ENCODE measurements at regions not wholly inside any gene's neighbourhood (a gene's known extent, or its start where the extent isn't known, plus 50 kb on each side); places are given as distances from the start of the nearest gene placed in this dataset.

DNA sequence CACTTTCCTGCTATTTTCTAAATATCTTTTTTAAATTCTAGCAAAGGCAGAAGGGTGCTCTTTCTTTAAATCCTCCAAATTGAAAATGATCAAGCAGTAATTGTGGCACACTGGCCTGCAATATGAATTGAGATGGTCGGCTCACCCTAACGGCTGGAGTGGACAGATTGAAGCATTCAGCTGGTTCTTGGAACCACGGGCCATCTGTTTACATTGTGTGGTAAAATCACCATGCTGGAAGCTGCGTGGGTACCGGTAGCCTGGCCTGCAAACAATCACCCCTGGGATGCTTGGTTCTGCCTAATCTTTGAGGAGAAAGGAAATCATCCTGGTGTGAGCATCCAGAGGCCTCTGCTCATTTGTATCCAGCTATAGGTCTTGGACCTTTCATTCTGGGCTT, 289.3 kb downstream of the ZNF608 start:
- DNase-seq, result no peak

- no peak for DNase-seq
These were observed 290.2 kb downstream of the ZNF608 start for GRCh38 chr5:124456249-124456648.

GRCh38 chr5:124454081-124454480, 292.4 kb downstream of the ZNF608 start:
- DNase-seq, result no peak

- no peak for DNase-seq
These were observed 293.0 kb downstream of the ZNF608 start for GRCh38 chr5:124453221-124454051.

GRCh38 chr5:124452412-124452811, 294.0 kb downstream of the ZNF608 start:
- no peak for DNase-seq

DNA sequence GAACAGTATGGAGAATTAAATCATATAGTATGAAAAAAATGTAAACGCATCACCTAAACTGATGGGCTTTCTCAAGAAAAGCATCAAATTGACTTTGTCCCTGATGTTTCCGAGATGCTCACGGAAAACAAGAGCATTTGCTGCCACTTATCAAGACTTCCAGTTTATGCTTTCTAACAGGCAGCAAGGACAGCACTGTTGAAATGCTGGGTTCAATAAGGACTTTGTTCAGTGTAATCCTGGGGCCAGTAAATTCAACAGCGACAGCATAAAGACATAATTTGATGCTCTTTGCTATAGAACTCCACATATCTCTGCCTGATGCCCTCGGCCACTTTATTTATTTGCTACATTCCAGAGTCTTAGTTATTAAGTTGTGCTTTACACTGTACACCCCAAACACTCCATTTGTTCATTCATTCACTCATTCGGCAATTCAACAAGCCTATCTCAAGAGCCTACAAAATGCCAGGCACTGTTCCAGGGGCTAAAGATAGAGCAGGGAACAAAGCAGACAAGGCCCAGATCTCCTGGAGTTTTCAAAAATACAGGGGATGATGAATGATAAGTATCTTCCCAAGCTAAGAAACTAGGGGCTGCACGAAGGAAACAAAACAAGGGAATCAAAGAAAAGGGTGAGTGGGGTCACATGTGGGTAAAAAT, 294.6 kb downstream of the ZNF608 start:
- no peak for DNase-seq

DNA sequence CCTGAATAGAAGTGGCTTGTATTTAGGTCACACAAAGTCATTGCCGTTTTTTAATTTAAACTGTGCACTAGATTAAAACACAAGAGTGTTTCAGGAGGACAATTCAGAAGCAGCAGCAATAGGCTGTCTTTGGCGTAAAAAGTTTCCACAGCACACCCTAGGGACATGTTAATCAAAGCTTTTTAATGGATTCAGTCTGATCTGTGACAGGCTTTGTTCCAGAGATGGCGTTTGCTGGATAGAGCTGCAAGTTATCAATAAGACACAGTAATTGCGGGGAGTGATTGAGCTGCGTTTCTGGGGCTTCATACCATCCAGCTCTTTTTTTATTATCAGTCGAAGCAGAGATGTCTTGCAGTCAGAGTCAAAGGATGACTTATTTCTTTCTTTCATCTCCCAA, 300.3 kb downstream of the ZNF608 start:
- no peak for DNase-seq

GRCh38 chr5:124445070-124445619, 301.3 kb downstream of the ZNF608 start:
- DNase-seq, result no peak

DNA sequence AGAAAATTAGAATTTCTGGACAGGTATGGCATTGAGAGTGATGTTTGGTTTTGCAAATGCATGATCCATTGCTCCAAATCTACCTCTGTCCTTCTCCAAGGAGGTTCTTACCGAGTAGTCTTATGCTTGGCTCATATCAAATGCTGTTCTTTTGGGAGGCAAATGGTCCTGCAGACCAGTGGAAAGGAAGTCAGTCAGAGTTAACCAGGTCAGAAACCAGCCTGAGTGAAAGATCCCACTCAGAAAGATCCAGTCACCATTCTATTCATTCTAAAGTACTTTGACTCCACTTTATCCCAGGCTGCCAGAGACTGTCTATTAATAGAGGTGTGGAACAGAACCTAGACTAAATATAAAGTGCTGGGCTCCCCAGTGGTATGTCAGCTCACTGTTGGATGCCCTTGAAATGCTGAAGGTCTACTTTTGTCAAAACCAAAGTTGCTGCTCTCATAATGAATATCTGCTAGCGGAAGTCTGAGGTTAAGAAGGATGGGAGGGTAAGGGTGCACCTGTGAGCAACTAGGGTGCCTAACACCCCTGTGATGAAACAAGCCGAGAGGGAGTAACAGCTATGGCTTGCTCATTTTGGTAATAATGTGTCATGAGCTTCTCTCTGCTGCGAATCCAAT, 302.2 kb downstream of the ZNF608 start:
- no peak for DNase-seq

GRCh38 chr5:124440471-124440870, 306.0 kb downstream of the ZNF608 start:
- no peak for DNase-seq

- DNase-seq, result no peak
These were observed 306.8 kb downstream of the ZNF608 start for GRCh38 chr5:124439609-124440008.

DNA sequence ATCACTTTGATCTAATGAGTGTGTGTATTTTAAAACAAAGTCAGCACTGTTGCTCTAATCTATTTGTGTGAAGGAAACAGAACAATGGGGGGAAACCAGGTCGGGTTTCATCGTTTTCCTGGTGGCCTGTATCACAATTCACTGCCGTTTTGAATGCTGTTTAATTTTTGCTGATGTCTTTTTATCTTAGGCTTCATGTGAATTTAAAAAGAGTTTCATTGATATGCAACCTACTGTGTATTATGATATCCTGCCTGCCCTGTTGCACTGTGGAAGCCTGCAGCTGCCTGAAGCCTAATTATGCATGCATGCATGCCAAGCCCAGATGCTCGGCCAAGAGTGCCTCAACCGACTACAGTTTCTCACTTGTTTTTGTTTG, 307.5 kb downstream of the ZNF608 start:
- DNase-seq, result no peak

DNA sequence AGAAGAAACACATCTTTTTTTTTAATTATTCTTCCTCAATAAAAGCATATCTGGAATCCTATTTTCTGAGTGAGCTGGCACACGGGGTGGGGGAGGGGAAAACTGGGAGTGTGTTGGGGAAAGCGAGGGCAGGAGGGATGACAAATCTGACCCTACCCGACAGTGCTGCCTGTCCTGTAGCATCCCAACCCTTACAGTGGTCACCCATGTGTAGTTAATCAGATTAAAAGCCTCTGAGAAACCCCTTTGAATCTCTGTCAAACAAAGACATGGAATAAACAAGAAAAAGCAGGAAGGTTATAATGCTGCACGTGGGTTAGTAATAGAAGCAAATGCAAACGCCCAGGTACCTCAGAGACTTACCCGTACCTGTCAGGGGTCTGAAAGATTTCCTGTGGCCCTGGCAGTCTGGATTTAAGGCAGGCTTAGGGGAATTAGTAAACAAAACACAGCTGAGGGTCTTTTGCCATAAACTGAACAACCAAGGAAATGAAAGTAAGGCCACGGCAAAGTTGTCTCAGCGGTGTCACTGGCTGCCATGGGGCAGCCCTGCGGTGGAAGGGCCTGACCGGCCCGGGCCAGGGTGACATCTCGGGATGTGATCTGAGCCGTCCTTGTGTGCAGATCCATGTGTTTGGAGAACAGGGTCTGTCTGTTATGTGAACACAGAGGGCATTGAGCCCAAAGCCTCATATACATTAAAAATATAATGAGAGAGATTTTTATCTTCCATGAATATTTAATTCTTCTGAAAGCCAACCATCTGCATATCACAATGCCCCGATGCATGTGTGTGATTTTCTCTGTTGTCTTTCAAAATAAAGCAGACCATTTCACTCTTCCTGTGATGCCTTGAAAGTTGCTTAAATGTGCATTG, 308.2 kb downstream of the ZNF608 start:
- no peak for DNase-seq

DNA sequence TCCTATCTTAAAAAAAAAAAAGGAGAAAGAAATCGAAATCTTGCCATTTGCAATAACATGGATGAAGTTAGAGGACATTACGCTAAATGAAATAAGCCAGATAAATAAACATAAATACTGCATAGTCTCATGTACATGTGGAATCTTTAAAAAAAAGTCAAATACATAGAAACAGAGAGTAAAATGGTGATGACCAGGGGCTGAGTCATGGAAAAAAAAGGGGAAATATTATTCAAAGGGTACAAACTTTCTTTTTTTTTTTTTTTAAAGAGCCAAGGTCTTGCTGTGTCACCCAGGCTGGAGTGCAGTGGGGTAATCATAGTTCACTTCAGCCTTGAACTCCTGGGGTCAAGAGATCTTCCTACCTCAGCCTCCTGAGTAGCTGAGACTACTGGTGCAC, 310.1 kb downstream of the ZNF608 start:
- no peak for DNase-seq

GRCh38 chr5:124433170-124433569, 313.3 kb downstream of the ZNF608 start:
- DNase-seq, result no peak

DNA sequence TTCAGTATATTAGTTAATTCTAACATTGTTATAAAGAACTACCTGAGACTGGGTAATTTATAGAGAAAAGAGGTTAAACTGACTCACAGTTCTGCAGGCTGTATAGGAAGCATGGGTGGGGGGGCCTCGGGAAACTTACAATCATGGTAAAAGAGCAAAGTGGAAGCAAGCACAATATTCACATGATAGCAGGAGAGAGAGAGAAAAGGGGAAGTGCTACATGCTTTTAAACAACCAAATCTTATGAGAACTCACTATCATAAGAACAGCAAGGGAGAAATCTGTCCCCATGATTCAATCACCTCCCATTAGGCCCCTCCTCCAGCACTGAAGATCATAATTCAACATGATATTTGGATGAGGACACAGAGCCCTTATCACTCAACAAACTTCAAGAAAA, 324.9 kb downstream of the ZNF608 start:
- DNase-seq, result no peak

DNA sequence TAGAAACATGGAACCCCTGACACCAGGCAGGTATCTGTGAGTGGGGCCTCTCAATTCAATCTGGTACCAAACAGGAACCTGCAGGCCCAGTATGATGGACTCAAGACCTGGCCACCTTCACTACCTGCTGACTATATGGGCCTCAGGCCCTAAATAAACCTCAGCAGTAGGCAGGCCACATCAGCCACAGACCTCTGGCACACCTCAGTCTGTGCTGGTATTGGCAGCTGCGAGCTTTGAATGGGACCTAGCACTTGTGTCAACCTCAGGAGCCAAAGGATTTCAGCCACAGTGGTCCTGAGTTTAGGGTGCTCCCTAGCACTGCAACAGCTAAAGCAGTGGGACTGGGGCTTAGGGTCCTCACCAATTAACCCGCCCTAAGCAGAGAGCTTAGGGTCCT, 325.5 kb downstream of the ZNF608 start:
- DNase-seq, result no peak

DNA sequence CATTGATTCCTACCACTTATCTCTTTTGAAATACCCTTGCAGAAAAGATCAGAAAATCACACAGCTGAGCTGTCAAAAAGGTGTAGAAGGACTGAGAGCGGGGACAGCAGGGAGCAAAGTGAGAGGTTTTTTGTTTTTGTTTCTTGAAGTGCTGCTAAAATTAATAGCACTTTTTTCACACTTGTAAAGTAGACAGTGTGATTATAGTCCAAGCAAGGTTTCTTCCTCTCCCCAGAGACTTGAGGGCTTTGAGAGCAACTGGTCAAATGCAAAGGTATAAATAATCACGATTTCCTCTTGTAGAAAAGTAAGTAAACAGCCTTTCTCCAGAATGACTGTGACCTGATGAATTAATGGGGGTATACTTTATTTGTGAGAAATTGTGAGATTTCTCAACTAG, 326.9 kb downstream of the ZNF608 start:
- DNase-seq, result no peak

- DNase-seq, result no peak
These were observed 328.0 kb downstream of the ZNF608 start for GRCh38 chr5:124418390-124418789.

DNA sequence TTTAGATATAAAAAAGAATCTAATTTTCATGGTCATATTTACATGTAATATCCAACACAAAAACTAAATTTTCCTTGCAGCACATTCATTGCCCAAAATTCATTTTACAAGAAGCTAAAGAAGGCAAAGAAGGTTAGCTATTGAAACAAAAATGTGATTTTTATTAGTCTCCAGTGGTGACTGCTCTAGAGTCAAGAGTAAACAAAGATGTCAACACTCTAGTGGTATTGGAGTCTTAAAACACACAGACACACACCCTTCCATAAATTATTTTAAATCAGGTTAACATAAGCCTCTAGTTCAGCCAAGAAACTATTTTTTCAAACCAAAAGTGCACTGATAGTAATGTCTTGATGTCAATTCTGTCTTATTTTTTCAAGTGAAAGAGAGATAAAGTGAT, 329.2 kb downstream of the ZNF608 start:
- no peak for DNase-seq

- DNase-seq, result no peak
These were observed 329.8 kb downstream of the ZNF608 start for GRCh38 chr5:124416627-124417026.

DNA sequence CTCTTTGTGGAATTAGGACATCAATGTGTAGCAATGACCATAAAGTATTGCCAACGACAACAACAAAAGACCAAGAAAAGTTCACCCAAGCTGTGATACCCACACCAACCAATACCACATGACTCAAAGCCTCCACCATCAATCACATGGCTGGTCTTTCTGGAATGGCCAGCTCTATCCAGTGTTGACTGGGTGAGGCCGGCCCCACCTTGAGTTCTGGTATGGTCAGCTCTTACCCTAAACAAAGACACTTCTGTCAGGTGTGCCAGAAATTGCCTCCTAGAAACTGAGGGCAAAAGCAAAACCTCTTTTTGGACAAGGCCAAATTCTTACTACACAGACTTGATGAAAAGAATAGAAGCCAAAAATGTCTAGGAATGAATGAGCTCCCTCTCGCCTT, 331.5 kb downstream of the ZNF608 start:
- no peak for DNase-seq
